ENCODE measurements at regions not wholly inside any gene's neighbourhood (a gene's known extent, or its start where the extent isn't known, plus 50 kb on each side); places are given as distances from the start of the nearest gene placed in this dataset.

GRCh38 chr5:35306716-35307365, 76.6 kb upstream of the PRLR start:
- H3K9me2 ChIP-seq (replicated peaks; ENCODE audit: insufficient read depth, low read length) = no peaks in the 10 kb centered on the region
- H3K27ac ChIP-seq (ENCODE audit: low read depth, low read length) = no peak overlapping the region
- no peaks in the 10 kb centered on the region for H3F3A ChIP-seq (ENCODE audit: insufficient read depth)
- H3K4me2 ChIP-seq (ENCODE audit: low read depth, low read length, poor library complexity, severe bottlenecking) = no peak overlapping the region
- H3K9ac ChIP-seq (ENCODE audit: low read length) = no peak overlapping the region
- H3K4me3 ChIP-seq (ENCODE audit: insufficient read depth, low read length, poor library complexity, severe bottlenecking) = no peak overlapping the region
- H3K9me3 ChIP-seq (ENCODE audit: insufficient read depth, low read length) = no peaks in the 10 kb centered on the region
- H4K20me1 ChIP-seq (ENCODE audit: low read depth, low read length) = no peaks in the 10 kb centered on the region
- no peaks in the 10 kb centered on the region for H3K79me2 ChIP-seq (ENCODE audit: insufficient read depth, low read length)
- H3K36me3 ChIP-seq (ENCODE audit: low read length) = no peaks in the 10 kb centered on the region
- TF ChIP-seq EZH2phosphoT487 (conservative IDR thresholded peaks at IDR 0.05; ENCODE audit: low read length) (no peak), CTCF (IDR thresholded peaks at IDR 0.05; ENCODE audit: insufficient read depth, low read length, poor library complexity, severe bottlenecking) (no peak)
- H2AFZ ChIP-seq (ENCODE audit: low read depth, low read length, severe bottlenecking) = no peak overlapping the region
- no peaks in the 10 kb centered on the region for H3K27me3 ChIP-seq (ENCODE audit: low read length)

GRCh38 chr5:35305336-35306020, 75.2 kb upstream of the PRLR start:
- Histone ChIP-seq H3F3A (ENCODE audit: insufficient read depth) (no peaks in the 10 kb centered on the region), H3K4me2 (ENCODE audit: low read depth, low read length, poor library complexity, severe bottlenecking) (no peak overlapping the region), H3K9me3 (ENCODE audit: insufficient read depth, low read length) (no peaks in the 10 kb centered on the region), H3K9ac (ENCODE audit: low read length) (no peak overlapping the region), H3K9me2 (replicated peaks; ENCODE audit: insufficient read depth, low read length) (no peaks in the 10 kb centered on the region), H3K36me3 (ENCODE audit: low read length) (no peaks in the 10 kb centered on the region), H4K20me1 (ENCODE audit: low read depth, low read length) (no peaks in the 10 kb centered on the region), H3K27ac (ENCODE audit: low read depth, low read length) (no peak overlapping the region), H3K4me3 (ENCODE audit: insufficient read depth, low read length, poor library complexity, severe bottlenecking) (no peak overlapping the region), H3K79me2 (ENCODE audit: insufficient read depth, low read length) (no peaks in the 10 kb centered on the region), H3K27me3 (ENCODE audit: low read length) (no peaks in the 10 kb centered on the region), H2AFZ (ENCODE audit: low read depth, low read length, severe bottlenecking) (no peak overlapping the region)
- TF ChIP-seq CTCF (IDR thresholded peaks at IDR 0.05; ENCODE audit: insufficient read depth, low read length, poor library complexity, severe bottlenecking) (no peak), EZH2phosphoT487 (conservative IDR thresholded peaks at IDR 0.05; ENCODE audit: low read length) (no peak)

DNA sequence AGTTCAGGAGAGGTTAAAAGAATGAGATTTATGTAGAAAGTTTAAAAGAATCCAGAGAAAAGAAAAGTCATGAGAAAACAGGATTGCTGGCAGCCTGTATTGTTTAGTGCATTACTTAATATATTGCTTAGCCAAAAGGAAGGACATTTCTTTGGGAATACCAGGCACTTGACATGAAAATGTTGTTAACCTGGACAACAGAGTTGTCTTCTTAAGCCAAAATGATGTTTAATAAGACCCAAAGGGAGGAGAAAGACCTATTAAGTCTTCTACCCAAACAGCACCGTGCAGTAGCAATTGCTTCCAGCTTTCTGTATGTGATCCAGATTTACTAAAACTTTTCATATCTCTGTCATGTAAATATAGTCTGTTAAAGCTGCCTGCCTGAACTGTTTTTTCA, 74.0 kb upstream of the PRLR start:
- no peaks in the 10 kb centered on the region for H3K9me3 ChIP-seq (ENCODE audit: insufficient read depth, low read length)
- H3K9ac ChIP-seq (ENCODE audit: low read length) = no peak overlapping the region
- no peaks in the 10 kb centered on the region for H4K20me1 ChIP-seq (ENCODE audit: low read depth, low read length)
- H3K27ac ChIP-seq (ENCODE audit: low read depth, low read length) = no peak overlapping the region
- no peak for TF ChIP-seq EZH2phosphoT487 (conservative IDR thresholded peaks at IDR 0.05; ENCODE audit: low read length)
- no peak for TF ChIP-seq CTCF (IDR thresholded peaks at IDR 0.05; ENCODE audit: insufficient read depth, low read length, poor library complexity, severe bottlenecking)
- no peaks in the 10 kb centered on the region for H3K27me3 ChIP-seq (ENCODE audit: low read length)
- H3K4me2 ChIP-seq (ENCODE audit: low read depth, low read length, poor library complexity, severe bottlenecking) = no peak overlapping the region
- no peaks in the 10 kb centered on the region for H3K36me3 ChIP-seq (ENCODE audit: low read length)
- no peaks in the 10 kb centered on the region for H3F3A ChIP-seq (ENCODE audit: insufficient read depth)
- no peak overlapping the region for H2AFZ ChIP-seq (ENCODE audit: low read depth, low read length, severe bottlenecking)
- no peaks in the 10 kb centered on the region for H3K79me2 ChIP-seq (ENCODE audit: insufficient read depth, low read length)
- H3K9me2 ChIP-seq (replicated peaks; ENCODE audit: insufficient read depth, low read length) = no peaks in the 10 kb centered on the region
- no peak overlapping the region for H3K4me3 ChIP-seq (ENCODE audit: insufficient read depth, low read length, poor library complexity, severe bottlenecking)
